ENCODE measurements at regions not wholly inside any gene's neighbourhood (a gene's known extent, or its start where the extent isn't known, plus 50 kb on each side); places are given as distances from the start of the nearest gene placed in this dataset.

GRCh38 chrX:139209342-139209741 is 321.2 kb upstream of the F9 start:
- TF ChIP-seq CTCF (IDR thresholded peaks at IDR 0.05) (no peak), POLR2A (IDR thresholded peaks at IDR 0.05) (no peak)
